H1 (cell line): ENCODE measurements at regions not wholly inside any gene's neighbourhood (a gene's known extent, or its start where the extent isn't known, plus 50 kb on each side); places are given as distances from the start of the nearest gene placed in this dataset.
A peak's percentile ranks its signal among the peaks of the same experiment; 100 is the strongest.

Experiments used
- CTCF ChIA-PET: fragments of 300-600 bp; sonication (Branson Sonifier 250); formaldehyde crosslinking; loops from one replicate; lab custom pipeline; 2021; ENCODE audit not compliant: partially characterized antibody; lab: Charles Lee
- POLR2A ChIA-PET: fragments of 300-600 bp; sonication (Branson Sonifier 250); formaldehyde crosslinking; loops from one replicate; lab custom pipeline; 2021; ENCODE audit warnings: inconsistent platforms; ENCODE audit not compliant: partially characterized antibody; lab: Charles Lee
- DNase-seq, 2 experiments: peaks; one replicate each; pipeline versions ENCODE4 v3.0.0 to v3.0.0-alpha.2; 2010 to 2022; ENCODE audit warnings: low spot score in 2 of 2, low read depth in 1 of 2, mixed read lengths in 1 of 2
- FAIRE-seq: peaks from 2 replicates; lab custom pipeline; 2011; peaks lifted over from hg19 to GRCh38; lab: Jason Lieb, UNC
- H2AFZ ChIP-seq: 2 replicates; pipeline ENCODE4 v1.8.1; 2012; ENCODE audit warnings: low read length, inconsistent platforms
- H2AK5ac ChIP-seq: 2 replicates; pipeline ENCODE4 v1.6.1; 2013; ENCODE audit warnings: low read depth, low read length
- H2BK120ac ChIP-seq: replicated peaks from 2 replicates; pipeline ENCODE3; 2013; ENCODE audit warnings: low read depth, low read length, inconsistent platforms
- H2BK12ac ChIP-seq: 2 replicates; pipeline ENCODE4 v1.6.1; 2013; ENCODE audit warnings: low read depth, low read length
- H2BK15ac ChIP-seq: 2 replicates; pipeline ENCODE4 v1.6.1; 2013; ENCODE audit warnings: low read length
- H2BK20ac ChIP-seq: 2 replicates; pipeline ENCODE4 v1.6.1; 2013; ENCODE audit warnings: low read length
- H2BK5ac ChIP-seq: 2 replicates; pipeline ENCODE4 v1.6.1; 2013; ENCODE audit warnings: low read depth, low read length
- H3K14ac ChIP-seq: 2 replicates; pipeline ENCODE4 v1.6.1; 2013; ENCODE audit warnings: inconsistent platforms; ENCODE audit not compliant: insufficient read length
- H3K18ac ChIP-seq: 2 replicates; pipeline ENCODE4 v1.6.1; 2013; ENCODE audit warnings: low read length; ENCODE audit errors: extremely low read depth
- H3K23ac ChIP-seq: 2 replicates; pipeline ENCODE4 v1.6.1; 2013; ENCODE audit warnings: inconsistent platforms; ENCODE audit not compliant: insufficient read length
- H3K23me2 ChIP-seq: 2 replicates; pipeline ENCODE4 v1.6.1; 2013; ENCODE audit warnings: low read depth, low read length
- H3K27ac ChIP-seq: 2 replicates; pipeline ENCODE4 v1.6.1; 2011; ENCODE audit warnings: low read depth, low read length, inconsistent platforms
- H3K27me3 ChIP-seq, 4 experiments: replicated peaks in 1 of 4; 1 replicate in 1 of 4; 2 replicates in 3 of 4; pipeline versions ENCODE4 v1.6.1 to v1.8.1; 2011 to 2013; ENCODE audit warnings: low read length in 3 of 4, mild to moderate bottlenecking in 3 of 4, inconsistent platforms in 2 of 4, mixed read lengths in 2 of 4, moderate library complexity in 1 of 4; ENCODE audit not compliant: control insufficient read depth in 3 of 4, insufficient read depth in 3 of 4; ENCODE audit errors: extremely low read depth in 1 of 4
- H3K36me3 ChIP-seq, 4 experiments: 2 replicates each; pipeline versions ENCODE4 v1.6.1 to v1.8.1; 2011 to 2013; ENCODE audit warnings: mild to moderate bottlenecking in 4 of 4, low read length in 3 of 4, moderate library complexity in 2 of 4, control low read depth in 1 of 4, inconsistent platforms in 1 of 4; ENCODE audit not compliant: insufficient read depth in 4 of 4, control insufficient read depth in 2 of 4
- H3K4ac ChIP-seq: replicated peaks from 2 replicates; pipeline ENCODE3; 2013; ENCODE audit warnings: low read length, low read depth, mixed read lengths, inconsistent platforms; ENCODE audit not compliant: insufficient read length
- H3K4me1 ChIP-seq, 4 experiments: replicated peaks in 1 of 4; 1 replicate in 1 of 4; 2 replicates in 3 of 4; pipeline versions ENCODE4 v1.6.1 to v1.8.1; 2011 to 2013; ENCODE audit warnings: low read length in 3 of 4, inconsistent platforms in 2 of 4, mixed read lengths in 1 of 4; ENCODE audit not compliant: insufficient read depth in 4 of 4, control insufficient read depth in 3 of 4
- H3K4me2 ChIP-seq, 2 experiments: 2 replicates each; pipeline versions ENCODE4 v1.6.1 to v1.8.1; 2011 to 2013; ENCODE audit warnings: low read depth in 2 of 2, low read length in 2 of 2, control low read depth in 1 of 2, inconsistent platforms in 1 of 2, mild to moderate bottlenecking in 1 of 2; ENCODE audit not compliant: insufficient read depth in 1 of 2
- H3K4me3 ChIP-seq, 4 experiments: fragments of 200-600, 300-600 bp in 1 of 4; sonication (generic), shearing (Covaris generic), sonication (Bioruptor Twin) in 1 of 4; 2 replicates each; pipeline versions ENCODE4 v1.5.1 to v1.8.1; 2011 to 2016; ENCODE audit warnings: low read length in 4 of 4, low read depth in 3 of 4, control low read depth in 2 of 4, inconsistent platforms in 2 of 4, mild to moderate bottlenecking in 2 of 4, mixed read lengths in 1 of 4, moderate library complexity in 1 of 4; ENCODE audit not compliant: insufficient read depth in 2 of 4; ENCODE audit errors: extremely low read depth in 1 of 4
- H3K56ac ChIP-seq: replicated peaks from 2 replicates; pipeline ENCODE3; 2013; ENCODE audit warnings: low read depth, mild to moderate bottlenecking, mixed read lengths, low read length, inconsistent platforms; ENCODE audit not compliant: insufficient read length
- H3K79me1 ChIP-seq: 2 replicates; pipeline ENCODE4 v1.6.1; 2013; ENCODE audit warnings: low read depth, low read length, control low read depth
- H3K79me2 ChIP-seq, 2 experiments: 2 replicates each; pipeline versions ENCODE4 v1.6.1 to v1.8.1; 2012 to 2013; ENCODE audit warnings: low read length in 2 of 2, mild to moderate bottlenecking in 2 of 2, inconsistent platforms in 1 of 2; ENCODE audit not compliant: insufficient read depth in 2 of 2, control insufficient read depth in 1 of 2
- H3K9ac ChIP-seq, 4 experiments: replicated peaks in 1 of 4; 1 replicate in 1 of 4; 2 replicates in 3 of 4; pipeline versions ENCODE4 v1.6.1 to v1.8.1; 2011 to 2013; ENCODE audit warnings: low read depth in 3 of 4, low read length in 3 of 4, control low read depth in 2 of 4, mild to moderate bottlenecking in 2 of 4, moderate library complexity in 2 of 4, inconsistent platforms in 1 of 4; ENCODE audit errors: extremely low read depth in 1 of 4
- H3K9me3 ChIP-seq, 2 experiments: 2 replicates each; pipeline versions ENCODE4 v1.6.1 to v1.8.1; 2012 to 2013; ENCODE audit warnings: mild to moderate bottlenecking in 2 of 2, moderate library complexity in 2 of 2, control low read depth in 1 of 2, inconsistent platforms in 1 of 2, low read depth in 1 of 2, low read length in 1 of 2, mixed read lengths in 1 of 2; ENCODE audit not compliant: insufficient read depth in 2 of 2
- H4K20me1 ChIP-seq, 2 experiments: replicated peaks in 1 of 2; 2 replicates each; pipeline versions ENCODE3 to v1.8.1; 2011 to 2013; ENCODE audit warnings: inconsistent platforms in 2 of 2, low read length in 2 of 2, mild to moderate bottlenecking in 1 of 2; ENCODE audit not compliant: insufficient read depth in 2 of 2, control insufficient read depth in 1 of 2
- H4K5ac ChIP-seq: 2 replicates; pipeline ENCODE4 v1.6.1; 2013; ENCODE audit warnings: low read length, low read depth, mixed read lengths, inconsistent platforms; ENCODE audit not compliant: insufficient read length
- H4K8ac ChIP-seq: 2 replicates; pipeline ENCODE4 v1.8.0; 2013; ENCODE audit warnings: mild to moderate bottlenecking, moderate library complexity, low read length, inconsistent platforms; ENCODE audit not compliant: insufficient read depth; ENCODE audit errors: extremely low read depth
- H4K91ac ChIP-seq: replicated peaks from 2 replicates; pipeline ENCODE3; 2013; ENCODE audit warnings: low read length, mixed read lengths, inconsistent platforms; ENCODE audit not compliant: insufficient read length
- BACH1 ChIP-seq: IDR thresholded peaks from 2 replicates; pipeline ENCODE4 v1.6.1; 2012; ENCODE audit warnings: low read length, improper control_type of control experiment
- WGBS, 2 experiments: shearing (Covaris generic) in 1 of 2; methylation state at CpG; one replicate each; pipeline versions ENCODE4 v1.1.6 to v1.1.7; 2013 to 2015; ENCODE audit warnings: low lambda C conversion rate in 2 of 2, mixed read lengths in 2 of 2, inconsistent platforms in 1 of 2, low coverage in 1 of 2, missing lambda C conversion rate in 1 of 2; ENCODE audit not compliant: insufficient replicate concordance in 2 of 2, insufficient coverage in 1 of 2, insufficient read length in 1 of 2; ENCODE audit errors: extremely low coverage in 1 of 2, missing lambda C conversion rate in 1 of 2; 5-methylcytosine and 5-hydroxymethylcytosine counted together

GRCh38 chr16:86307514-86307903 is 202.8 kb upstream of the FOXF1 start:
- no peak overlapping the region for H2AK5ac ChIP-seq
- no peaks in the 10 kb centered on the region for H3K79me2 ChIP-seq
- no peaks in the 10 kb centered on the region for H4K20me1 ChIP-seq
- no peak overlapping the region for H3K4me2 ChIP-seq
- no peaks in the 10 kb centered on the region for H3K36me3 ChIP-seq
- H3K4ac ChIP-seq: no peak overlapping the region
- H2BK120ac ChIP-seq: peak overlapping the region; percentile 21
- H4K91ac ChIP-seq: no peak overlapping the region
- CTCF ChIA-PET: no interaction called here
- H3K4me3 ChIP-seq: no peak overlapping the region
- POLR2A ChIA-PET: no interaction called here
- DNase-seq (no peak), FAIRE-seq (no peak)
- 92% methylated on average over 6 of the region's 6 CpGs; no CpG with 5 or more reads in 1 of the 2 experiments for WGBS, 2 experiments
- H3K23ac ChIP-seq: no peak overlapping the region
- no peak overlapping the region for H2BK5ac ChIP-seq
- H3K9ac ChIP-seq: no peak overlapping the region
- no peak overlapping the region for H2AFZ ChIP-seq
- H2BK15ac ChIP-seq: no peak overlapping the region
- no peaks in the 10 kb centered on the region for H3K27me3 ChIP-seq
- no peak overlapping the region for H4K5ac ChIP-seq
- no peak overlapping the region for H3K18ac ChIP-seq
- H2BK12ac ChIP-seq: no peak overlapping the region
- H3K27ac ChIP-seq: no peak overlapping the region
- H2BK20ac ChIP-seq: no peak overlapping the region
- no peak overlapping the region for H3K56ac ChIP-seq
- peaks cover 0 to 2% (median 0%) of the 10 kb centered on the region in 4 experiments; a peak in 2 of 7 replicates for H3K4me1 ChIP-seq
- H4K8ac ChIP-seq: no peak overlapping the region
- no peaks in the 10 kb centered on the region for H3K79me1 ChIP-seq
- H3K9me3 ChIP-seq: no peaks in the 10 kb centered on the region
- H3K23me2 ChIP-seq: no peaks in the 10 kb centered on the region; the same call in 1 of the 2 replicates
- H3K14ac ChIP-seq: no peak overlapping the region
- peak; percentile 66; the same call in 1 of the 2 replicates for TF ChIP-seq BACH1
